Keratinocyte (primary cell): ENCODE measurements at regions not wholly inside any gene's neighbourhood (a gene's known extent, or its start where the extent isn't known, plus 50 kb on each side); places are given as distances from the start of the nearest gene placed in this dataset.

ENCODE experiments used
- DNase-seq: peaks from one replicate; pipeline ENCODE4 v3.0.0-alpha.2; 2011; ENCODE audit warnings: low read depth, missing footprints, low spot score
- FAIRE-seq: peaks from 2 replicates; lab custom pipeline; 2011; peaks lifted over from hg19 to GRCh38; lab: Jason Lieb, UNC
- H2AFZ ChIP-seq: 2 replicates; pipeline ENCODE4 v1.6.0; 2012; ENCODE audit warnings: low read length, control low read depth, inconsistent platforms; ENCODE audit not compliant: control insufficient read depth
- H3K27ac ChIP-seq: 2 replicates; pipeline ENCODE4 v1.5.1; 2011; ENCODE audit warnings: low read length; ENCODE audit not compliant: control insufficient read depth, insufficient read depth
- H3K27me3 ChIP-seq: 3 replicates; pipeline ENCODE4 v1.6.0; 2011; ENCODE audit warnings: low read length; ENCODE audit not compliant: control insufficient read depth, insufficient read depth; ENCODE audit errors: extremely low read depth
- H3K36me3 ChIP-seq, 2 experiments: 2 replicates in 1 of 2; 3 replicates in 1 of 2; pipeline ENCODE4 v1.5.1; 2011; ENCODE audit warnings: low read length in 2 of 2, mild to moderate bottlenecking in 1 of 2; ENCODE audit not compliant: control insufficient read depth in 2 of 2, insufficient read depth in 2 of 2; ENCODE audit errors: extremely low read depth in 1 of 2
- H3K4me1 ChIP-seq: 3 replicates; pipeline ENCODE4 v1.5.1; 2011; ENCODE audit warnings: low read length; ENCODE audit not compliant: control insufficient read depth, insufficient read depth; ENCODE audit errors: extremely low read depth
- H3K4me2 ChIP-seq: 3 replicates; pipeline ENCODE4 v1.6.0; 2011; ENCODE audit warnings: low read depth, low read length; ENCODE audit not compliant: control insufficient read depth, insufficient read depth; ENCODE audit errors: extremely low read depth
- H3K4me3 ChIP-seq, 3 experiments: fragments of 200-600 bp in 1 of 3; sonication (generic) in 1 of 3; 2 replicates in 2 of 3; 3 replicates in 1 of 3; pipeline ENCODE4 v1.5.1; 2011 to 2016; ENCODE audit warnings: low read length in 3 of 3, mild to moderate bottlenecking in 3 of 3, control low read depth in 2 of 3, inconsistent platforms in 1 of 3, low read depth in 1 of 3, mixed read lengths in 1 of 3, mixed run types in 1 of 3, moderate library complexity in 1 of 3; ENCODE audit not compliant: control insufficient read depth in 2 of 3, insufficient read depth in 2 of 3; ENCODE audit errors: extremely low read depth in 1 of 3
- H3K79me2 ChIP-seq: 2 replicates; pipeline ENCODE4 v1.6.0; 2012; ENCODE audit warnings: low read length; ENCODE audit not compliant: control insufficient read depth, insufficient read depth
- H3K9ac ChIP-seq: 3 replicates; pipeline ENCODE4 v1.6.0; 2011; ENCODE audit warnings: low read length; ENCODE audit not compliant: control insufficient read depth, insufficient read depth; ENCODE audit errors: extremely low read depth
- H3K9me1 ChIP-seq: 3 replicates; pipeline ENCODE4 v1.6.0; 2011; ENCODE audit warnings: low read length; ENCODE audit not compliant: control insufficient read depth, insufficient read depth; ENCODE audit errors: extremely low read depth
- H3K9me3 ChIP-seq: 2 replicates; pipeline ENCODE4 v1.5.1; 2012; ENCODE audit warnings: low read depth, low read length; ENCODE audit not compliant: control insufficient read depth
- H4K20me1 ChIP-seq: 3 replicates; pipeline ENCODE4 v1.6.0; 2011; ENCODE audit warnings: low read length; ENCODE audit not compliant: control insufficient read depth, insufficient read depth; ENCODE audit errors: extremely low read depth
- CTCF ChIP-seq, 3 experiments: IDR thresholded peaks in 1 of 3; conservative IDR thresholded peaks in 1 of 3; optimal IDR thresholded peaks in 1 of 3; 2 replicates in 2 of 3; 3 replicates in 1 of 3; pipeline versions ENCODE3 to v1.5.1; 2011; ENCODE audit warnings: low read length in 3 of 3, mild to moderate bottlenecking in 3 of 3, moderate library complexity in 2 of 3, control low read depth in 1 of 3, inconsistent platforms in 1 of 3; ENCODE audit not compliant: insufficient read depth in 2 of 3; ENCODE audit errors: extremely low read depth in 1 of 3
- EZH2 ChIP-seq: IDR thresholded peaks from one replicate; pipeline ENCODE4 v1.6.1; 2012; ENCODE audit warnings: inconsistent platforms, mild to moderate bottlenecking, low read length, moderate library complexity
- dilution Hi-C: fragments of 300-500 bp; cut with MboI; formaldehyde crosslinking; loops from one replicate; pipeline ENCODE4 v1.7.0; 2020; ENCODE audit warnings: low sequenced_read_pairs; ENCODE audit not compliant: extremely low pct_ligation_motif_present

- dilution Hi-C loops, result no loop called here
- Histone ChIP-seq H3K9me1 (no peaks in the 10 kb centered on the region), H3K9me3 (no peaks in the 10 kb centered on the region), H3K4me3 (no peak overlapping the region), H2AFZ (no peak overlapping the region), H3K9ac (no peak overlapping the region), H3K4me1 (peaks cover 20% of the 10 kb centered on the region), H3K27ac (no peak overlapping the region), H3K27me3 (no peaks in the 10 kb centered on the region), H3K4me2 (no peak overlapping the region), H4K20me1 (no peaks in the 10 kb centered on the region), H3K36me3 (no peaks in the 10 kb centered on the region), H3K79me2 (no peaks in the 10 kb centered on the region)
- no peak for FAIRE-seq
- TF ChIP-seq CTCF (optimal IDR thresholded peaks at IDR 0.05 in 1 of 3, IDR thresholded peaks at IDR 0.05 in 1 of 3, conservative IDR thresholded peaks at IDR 0.05 in 1 of 3; ENCODE audit: extremely low read depth in 1 of 3, insufficient read depth in 2 of 3, low read length in 3 of 3) (no peak), EZH2 (no peak)
- DNase-seq, result no peak
These were observed 270.8 kb upstream of the UBE2E3 start for GRCh38 chr2:180709392-180710145.

- H3K9me1 ChIP-seq, result no peaks in the 10 kb centered on the region
- H4K20me1 ChIP-seq, result no peaks in the 10 kb centered on the region
- no peaks in the 10 kb centered on the region for H3K27me3 ChIP-seq
- TF ChIP-seq CTCF (optimal IDR thresholded peaks at IDR 0.05 in 1 of 3, IDR thresholded peaks at IDR 0.05 in 1 of 3, conservative IDR thresholded peaks at IDR 0.05 in 1 of 3; ENCODE audit: extremely low read depth in 1 of 3, insufficient read depth in 2 of 3, low read length in 3 of 3), result no peak
- no peak for TF ChIP-seq EZH2
- H3K9ac ChIP-seq, result no peak overlapping the region
- H2AFZ ChIP-seq, result no peak overlapping the region
- dilution Hi-C loops, result no loop called here
- no peaks in the 10 kb centered on the region for H3K79me2 ChIP-seq
- H3K36me3 ChIP-seq, result no peaks in the 10 kb centered on the region
- peaks cover 20% of the 10 kb centered on the region for H3K4me1 ChIP-seq
- H3K9me3 ChIP-seq, result no peaks in the 10 kb centered on the region
- DNase-seq (peak; percentile 73), FAIRE-seq (peak; percentile 96)
- H3K4me3 ChIP-seq, result no peak overlapping the region
- H3K4me2 ChIP-seq, result no peak overlapping the region
- H3K27ac ChIP-seq, result no peak overlapping the region
These were observed 272.6 kb upstream of the UBE2E3 start for GRCh38 chr2:180707884-180708205.
